Cardiac muscle cell (in vitro differentiated cells and primary cell): ENCODE measurements at regions not wholly inside any gene's neighbourhood (a gene's known extent, or its start where the extent isn't known, plus 50 kb on each side); places are given as distances from the start of the nearest gene placed in this dataset.

Experiments used
- DNase-seq, 2 donors: peaks; one replicate each; pipeline versions ENCODE4 v3.0.0 to v3.0.0-alpha.2; 2010 to 2017; ENCODE audit warnings: low read depth in 1 of 2, low spot score in 1 of 2
- H3K27ac ChIP-seq: fragments of 200-600 bp; sonication (generic); 2 replicates; pipeline ENCODE4 v1.5.1; 2016
- H3K27me3 ChIP-seq: fragments of 200-600 bp; sonication (generic); 2 replicates; pipeline ENCODE4 v1.6.0; 2016; ENCODE audit warnings: control low read depth
- H3K36me3 ChIP-seq: fragments of 200-600 bp; sonication (generic); 2 replicates; pipeline ENCODE4 v1.5.1; 2016; ENCODE audit warnings: control low read depth
- H3K4me1 ChIP-seq: fragments of 200-600 bp; sonication (generic); 2 replicates; pipeline ENCODE4 v1.8.1; 2017; ENCODE audit warnings: low read depth, mild to moderate bottlenecking, mixed run types
- H3K4me3 ChIP-seq: fragments of 200-600 bp; sonication (generic); 2 replicates; pipeline ENCODE4 v1.5.1; 2016; ENCODE audit warnings: mild to moderate bottlenecking
- H3K9me3 ChIP-seq: fragments of 200-600 bp; sonication (generic); 2 replicates; pipeline ENCODE4 v1.5.1; 2017; ENCODE audit warnings: low read depth, mild to moderate bottlenecking, control low read depth
- TF ChIP-seq, protein P1 (sequence below): IDR thresholded peaks from 2 replicates; pipeline ENCODE4 v1.5.1; 2012; ENCODE audit warnings: low read depth, mild to moderate bottlenecking, low read length

DNA sequence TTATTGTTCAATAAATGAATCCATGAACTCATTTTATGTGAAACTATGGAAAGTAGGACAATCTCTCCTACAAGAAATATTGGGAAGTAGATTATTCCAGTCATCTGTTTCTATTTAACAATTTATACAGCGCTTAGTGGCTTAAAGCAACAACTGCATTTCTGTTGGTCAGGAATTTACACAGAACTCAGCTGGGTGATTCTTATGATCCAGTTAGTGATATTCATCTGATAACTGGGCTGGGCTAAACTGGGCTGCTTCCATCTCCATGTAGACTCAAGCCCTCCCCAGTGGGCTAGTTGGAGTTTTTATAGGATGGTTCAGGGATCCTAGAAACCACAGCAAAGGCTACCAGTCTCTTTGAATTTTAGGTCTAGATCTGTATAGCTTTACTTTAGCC, 497.9 kb upstream of the NEGR1 start:
- H3K4me3 ChIP-seq = no peak overlapping the region
- H3K36me3 ChIP-seq = no peaks in the 10 kb centered on the region
- no peak for DNase-seq
- H3K27me3 ChIP-seq = no peaks in the 10 kb centered on the region
- H3K9me3 ChIP-seq = no peaks in the 10 kb centered on the region
- TF ChIP-seq, protein P1, sequence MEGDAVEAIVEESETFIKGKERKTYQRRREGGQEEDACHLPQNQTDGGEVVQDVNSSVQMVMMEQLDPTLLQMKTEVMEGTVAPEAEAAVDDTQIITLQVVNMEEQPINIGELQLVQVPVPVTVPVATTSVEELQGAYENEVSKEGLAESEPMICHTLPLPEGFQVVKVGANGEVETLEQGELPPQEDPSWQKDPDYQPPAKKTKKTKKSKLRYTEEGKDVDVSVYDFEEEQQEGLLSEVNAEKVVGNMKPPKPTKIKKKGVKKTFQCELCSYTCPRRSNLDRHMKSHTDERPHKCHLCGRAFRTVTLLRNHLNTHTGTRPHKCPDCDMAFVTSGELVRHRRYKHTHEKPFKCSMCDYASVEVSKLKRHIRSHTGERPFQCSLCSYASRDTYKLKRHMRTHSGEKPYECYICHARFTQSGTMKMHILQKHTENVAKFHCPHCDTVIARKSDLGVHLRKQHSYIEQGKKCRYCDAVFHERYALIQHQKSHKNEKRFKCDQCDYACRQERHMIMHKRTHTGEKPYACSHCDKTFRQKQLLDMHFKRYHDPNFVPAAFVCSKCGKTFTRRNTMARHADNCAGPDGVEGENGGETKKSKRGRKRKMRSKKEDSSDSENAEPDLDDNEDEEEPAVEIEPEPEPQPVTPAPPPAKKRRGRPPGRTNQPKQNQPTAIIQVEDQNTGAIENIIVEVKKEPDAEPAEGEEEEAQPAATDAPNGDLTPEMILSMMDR = no peak
- no peak overlapping the region for H3K27ac ChIP-seq
- peaks cover 4% of the 10 kb centered on the region for H3K4me1 ChIP-seq

DNA sequence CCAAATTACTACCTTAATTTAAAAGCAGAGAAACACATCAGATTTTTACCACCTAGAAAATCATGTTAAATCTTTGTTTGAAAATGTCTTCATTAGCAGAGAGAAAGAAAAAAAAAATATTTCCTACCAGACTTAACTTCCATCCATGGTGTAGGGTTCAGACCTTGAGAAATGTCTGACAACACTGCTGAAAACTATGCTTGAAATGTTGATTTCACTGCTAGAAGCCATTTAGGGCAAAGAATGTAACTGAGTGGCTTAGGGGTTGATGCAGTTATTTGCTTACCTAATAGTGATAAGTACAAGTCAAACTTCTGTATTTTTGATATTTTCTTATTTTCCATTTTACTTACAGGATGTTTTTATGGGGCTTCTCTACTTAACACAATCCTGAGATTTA, 495.6 kb upstream of the NEGR1 start:
- H3K27me3 ChIP-seq = no peaks in the 10 kb centered on the region
- TF ChIP-seq, protein P1 = no peak
- peaks cover 4% of the 10 kb centered on the region for H3K4me1 ChIP-seq
- peak in 1 of 2 donors; percentile 22 for DNase-seq
- H3K9me3 ChIP-seq = no peaks in the 10 kb centered on the region
- no peaks in the 10 kb centered on the region for H3K36me3 ChIP-seq
- no peak overlapping the region for H3K4me3 ChIP-seq
- H3K27ac ChIP-seq = peak overlapping the region; percentile 62

DNA sequence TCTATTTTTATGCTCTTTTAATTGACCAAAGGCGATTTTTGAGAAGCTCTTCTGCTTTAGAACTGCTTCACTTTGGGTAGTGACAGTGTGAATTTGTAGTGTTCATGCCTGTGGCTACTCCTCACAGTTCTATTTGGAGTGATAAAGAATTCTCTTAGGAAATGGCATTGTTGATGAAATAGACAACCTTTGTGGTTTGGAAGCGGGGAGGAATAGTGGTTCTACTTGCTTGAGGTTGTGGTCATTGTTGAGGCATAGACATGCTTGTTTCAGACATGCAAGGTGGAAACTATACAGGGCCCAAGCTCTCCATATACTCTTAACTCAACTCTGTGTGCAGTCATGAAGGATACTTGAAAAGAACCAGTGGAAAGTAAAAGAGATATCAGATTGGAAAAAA, 481.1 kb upstream of the NEGR1 start:
- H3K4me3 ChIP-seq = no peak overlapping the region
- H3K36me3 ChIP-seq = no peaks in the 10 kb centered on the region
- TF ChIP-seq, protein P1 = no peak
- no peaks in the 10 kb centered on the region for H3K27me3 ChIP-seq
- no peaks in the 10 kb centered on the region for H3K4me1 ChIP-seq
- no peak for DNase-seq
- no peaks in the 10 kb centered on the region for H3K9me3 ChIP-seq
- no peak overlapping the region for H3K27ac ChIP-seq

DNA sequence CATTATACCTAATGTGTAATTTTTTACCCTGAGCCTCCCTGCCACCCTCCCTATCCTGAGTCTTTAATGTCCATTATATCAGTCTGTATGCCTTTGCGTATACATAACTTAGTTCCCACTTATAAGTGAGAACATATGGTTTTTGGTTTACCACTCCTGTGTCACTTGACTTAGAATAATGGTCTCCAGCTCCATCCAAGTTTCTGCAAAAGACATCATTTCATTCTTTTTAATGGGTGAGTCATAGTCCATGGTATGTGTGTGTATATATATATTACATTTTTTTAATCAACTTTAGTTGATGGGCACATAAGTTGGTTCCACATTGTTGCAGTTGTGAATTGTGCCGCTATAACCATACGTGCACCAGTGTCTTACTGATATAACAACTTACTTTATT, 477.1 kb upstream of the NEGR1 start:
- H3K27me3 ChIP-seq = no peaks in the 10 kb centered on the region
- H3K4me3 ChIP-seq = no peak overlapping the region
- H3K27ac ChIP-seq = no peak overlapping the region
- TF ChIP-seq, protein P1 = no peak
- DNase-seq = no peak
- no peaks in the 10 kb centered on the region for H3K4me1 ChIP-seq
- no peaks in the 10 kb centered on the region for H3K9me3 ChIP-seq
- H3K36me3 ChIP-seq = no peaks in the 10 kb centered on the region

DNA sequence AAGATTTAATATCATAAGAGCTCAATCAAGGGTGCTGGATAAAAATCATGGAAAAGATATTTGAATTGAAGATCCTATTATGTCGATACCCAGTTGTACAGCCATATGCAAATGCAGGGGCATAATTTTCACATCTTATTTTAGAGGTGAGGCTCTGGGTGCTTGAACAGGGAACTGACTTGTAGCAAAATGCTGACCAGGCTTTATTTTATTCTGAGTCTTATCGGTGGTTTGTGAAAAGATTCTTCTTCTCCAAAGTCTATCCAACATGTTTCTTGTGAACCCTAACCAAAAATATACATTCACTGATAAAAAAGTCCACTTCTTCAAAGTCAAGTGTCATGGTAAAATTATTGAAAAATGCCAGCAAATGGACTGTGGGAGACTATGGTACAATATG, 475.5 kb upstream of the NEGR1 start:
- no peak overlapping the region for H3K27ac ChIP-seq
- TF ChIP-seq, protein P1 = no peak
- no peaks in the 10 kb centered on the region for H3K4me1 ChIP-seq

DNA sequence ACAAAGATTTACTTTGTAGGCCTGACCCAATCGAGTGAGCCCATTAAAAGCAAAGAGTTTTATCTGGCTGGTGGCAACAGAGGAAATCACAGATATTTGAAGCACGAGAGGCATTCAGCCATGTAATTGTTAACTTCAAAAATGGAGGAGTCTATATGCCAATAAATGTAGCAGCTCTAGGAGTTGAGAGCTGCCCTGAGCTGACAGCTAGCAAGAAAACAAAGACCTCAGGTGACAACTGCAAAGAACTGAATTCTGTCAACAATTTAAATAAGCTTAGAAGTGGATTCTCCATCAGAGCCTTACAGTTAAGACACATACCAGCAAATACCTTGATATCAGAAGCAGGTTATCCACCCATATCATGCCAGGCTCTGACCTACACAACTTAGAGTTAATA, 463.1 kb upstream of the NEGR1 start:
- Histone ChIP-seq H3K27ac (no peak overlapping the region), H3K4me3 (no peak overlapping the region), H3K4me1 (peaks cover 8% of the 10 kb centered on the region), H3K27me3 (no peaks in the 10 kb centered on the region), H3K36me3 (no peaks in the 10 kb centered on the region), H3K9me3 (no peaks in the 10 kb centered on the region)
- DNase-seq = no peak
- TF ChIP-seq, protein P1 = no peak

More for the DNA sequence above, 475.5 kb upstream of the NEGR1 start:
- no peak for DNase-seq
- H3K9me3 ChIP-seq = no peaks in the 10 kb centered on the region
- H3K27me3 ChIP-seq = no peaks in the 10 kb centered on the region
- no peak overlapping the region for H3K4me3 ChIP-seq
- no peaks in the 10 kb centered on the region for H3K36me3 ChIP-seq
